NCI-H226 (cell line): ENCODE measurements at regions not wholly inside any gene's neighbourhood (a gene's known extent, or its start where the extent isn't known, plus 50 kb on each side); places are given as distances from the start of the nearest gene placed in this dataset.

Source experiments
- DNase-seq: peaks from one replicate; pipeline ENCODE4 v3.0.0-alpha.2; 2015

DNA sequence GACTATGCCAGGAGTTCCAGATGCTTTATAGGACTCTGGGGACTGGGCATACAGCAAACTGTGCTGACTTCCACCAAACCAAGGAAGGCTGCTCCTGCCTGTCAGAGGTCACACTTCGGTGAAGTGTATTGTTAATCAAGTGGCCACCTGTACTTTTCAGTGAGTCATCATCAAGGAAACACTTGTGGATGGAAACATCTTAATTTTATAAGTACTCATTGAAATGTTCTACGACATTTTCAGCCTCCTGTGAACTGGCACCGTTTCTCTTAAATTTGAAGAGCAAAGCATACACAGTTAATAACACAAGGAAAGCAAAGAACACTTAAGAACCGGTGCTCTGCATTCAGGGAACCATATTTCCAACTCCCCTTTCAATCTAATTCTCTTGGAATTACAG lies 801.7 kb upstream of the DPPA4 start:
- no peak for DNase-seq

DNA sequence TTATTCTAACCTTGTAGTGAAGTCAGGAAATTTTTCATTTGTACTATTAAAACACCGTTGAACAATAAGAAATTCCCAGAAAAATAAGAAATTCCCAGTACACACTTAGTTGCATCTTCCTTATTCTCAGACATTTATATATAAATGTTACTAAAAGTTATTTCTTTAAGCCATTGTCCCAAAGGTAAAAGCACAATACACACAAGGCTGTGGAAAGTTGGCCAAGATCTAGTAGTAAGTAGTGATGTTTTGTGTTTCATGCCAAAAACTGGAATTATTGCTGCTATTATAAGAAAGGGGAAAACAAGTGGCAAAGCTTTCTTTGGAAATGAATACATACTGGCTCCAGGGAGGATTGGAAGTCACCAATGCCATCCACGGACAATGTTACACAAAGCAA lies 802.5 kb upstream of the DPPA4 start:
- DNase-seq = no peak

GRCh38 chr3:110149763-110150162 lies 812.4 kb upstream of the DPPA4 start:
- peak; percentile 43 for DNase-seq

- no peak for DNase-seq
These were observed 819.9 kb upstream of the DPPA4 start for GRCh38 chr3:110157221-110157620.

GRCh38 chr3:110164632-110165369 lies 827.5 kb upstream of the DPPA4 start:
- no peak for DNase-seq

GRCh38 chr3:110165370-110165743 lies 828.0 kb upstream of the DPPA4 start:
- no peak for DNase-seq

DNA sequence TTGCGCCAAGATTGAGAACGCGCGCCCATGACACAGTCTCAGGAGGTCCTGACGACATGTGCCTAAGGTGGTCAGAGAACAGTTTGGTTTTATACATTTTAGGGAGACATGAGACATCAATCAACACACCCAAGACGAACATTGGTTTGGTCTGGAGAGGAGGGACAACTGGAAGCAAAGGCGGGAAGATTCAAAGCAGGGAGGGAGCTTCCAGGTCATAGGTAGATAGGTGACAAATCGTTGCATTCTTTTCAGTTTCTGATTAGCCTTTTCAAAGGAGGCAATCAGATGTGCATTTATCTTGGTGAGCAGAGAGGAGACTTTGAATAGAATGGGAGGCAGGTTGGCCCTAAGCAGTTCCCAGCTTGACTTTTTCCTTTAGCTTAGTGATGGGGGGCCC lies 828.4 kb upstream of the DPPA4 start:
- no peak for DNase-seq

DNA sequence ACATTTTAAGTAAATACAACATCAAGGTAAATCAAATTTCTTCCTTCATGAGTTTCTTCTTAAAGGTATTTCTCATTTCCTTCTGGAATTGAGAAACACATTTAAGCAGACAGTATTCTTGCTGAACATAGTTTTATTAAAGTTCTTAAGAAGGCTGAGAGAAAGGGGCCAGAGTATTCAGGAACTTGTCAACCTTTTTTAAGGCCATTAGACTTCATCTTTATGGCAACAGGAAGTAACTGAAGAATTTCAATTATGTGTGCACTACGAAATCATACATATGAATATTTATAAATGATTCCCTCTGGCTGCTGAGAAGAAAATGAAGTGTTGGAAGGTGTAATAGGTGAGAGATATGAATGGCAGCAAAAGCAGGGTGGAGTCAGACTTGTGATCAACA lies 829.4 kb upstream of the DPPA4 start:
- DNase-seq = no peak

DNA sequence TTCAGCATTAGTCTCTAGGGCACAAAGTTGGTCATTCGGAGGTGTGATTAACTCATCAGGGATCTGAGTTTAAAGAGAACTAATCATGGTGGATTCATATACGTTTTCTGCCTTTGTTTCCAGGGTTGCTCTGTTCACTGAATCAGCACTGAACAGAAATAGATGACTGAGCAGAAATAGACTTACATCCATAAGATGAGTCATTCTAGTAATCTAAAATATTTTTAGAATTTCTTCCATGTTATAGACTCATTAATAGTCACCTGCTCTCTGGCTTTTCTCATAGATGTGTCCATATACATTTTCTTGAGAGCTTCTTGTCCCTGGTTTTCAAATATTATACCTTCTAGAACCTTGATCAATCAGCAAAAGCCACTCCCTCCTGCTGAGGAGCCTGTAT lies 837.6 kb upstream of the DPPA4 start:
- no peak for DNase-seq

- no peak for DNase-seq
These were observed 841.6 kb upstream of the DPPA4 start for GRCh38 chr3:110178965-110179364.

GRCh38 chr3:110180733-110181132 lies 843.4 kb upstream of the DPPA4 start:
- DNase-seq = no peak

DNA sequence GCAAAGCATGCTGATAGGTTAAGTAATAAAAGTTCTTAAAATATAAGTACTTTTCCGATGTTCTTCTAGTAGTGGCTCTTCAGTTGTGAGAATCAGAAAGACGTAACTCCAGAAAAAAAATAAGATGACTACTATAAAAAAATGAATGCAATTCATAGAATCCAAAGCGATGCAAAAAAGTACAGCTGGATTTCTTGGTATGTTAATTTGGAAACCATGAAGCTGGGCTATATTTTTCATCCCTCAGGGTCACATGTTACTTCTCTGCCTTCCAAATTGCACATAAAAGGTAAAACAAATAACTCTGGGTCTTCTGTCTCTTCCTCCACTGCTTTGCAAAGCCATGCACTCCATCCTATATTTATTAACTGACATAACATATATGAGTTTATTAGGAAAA lies 843.9 kb upstream of the DPPA4 start:
- DNase-seq = no peak

GRCh38 chr3:110184536-110184935 lies 847.2 kb upstream of the DPPA4 start:
- no peak for DNase-seq

- peak; percentile 48 for DNase-seq
These were observed 855.7 kb upstream of the DPPA4 start for GRCh38 chr3:110193074-110193473.

DNA sequence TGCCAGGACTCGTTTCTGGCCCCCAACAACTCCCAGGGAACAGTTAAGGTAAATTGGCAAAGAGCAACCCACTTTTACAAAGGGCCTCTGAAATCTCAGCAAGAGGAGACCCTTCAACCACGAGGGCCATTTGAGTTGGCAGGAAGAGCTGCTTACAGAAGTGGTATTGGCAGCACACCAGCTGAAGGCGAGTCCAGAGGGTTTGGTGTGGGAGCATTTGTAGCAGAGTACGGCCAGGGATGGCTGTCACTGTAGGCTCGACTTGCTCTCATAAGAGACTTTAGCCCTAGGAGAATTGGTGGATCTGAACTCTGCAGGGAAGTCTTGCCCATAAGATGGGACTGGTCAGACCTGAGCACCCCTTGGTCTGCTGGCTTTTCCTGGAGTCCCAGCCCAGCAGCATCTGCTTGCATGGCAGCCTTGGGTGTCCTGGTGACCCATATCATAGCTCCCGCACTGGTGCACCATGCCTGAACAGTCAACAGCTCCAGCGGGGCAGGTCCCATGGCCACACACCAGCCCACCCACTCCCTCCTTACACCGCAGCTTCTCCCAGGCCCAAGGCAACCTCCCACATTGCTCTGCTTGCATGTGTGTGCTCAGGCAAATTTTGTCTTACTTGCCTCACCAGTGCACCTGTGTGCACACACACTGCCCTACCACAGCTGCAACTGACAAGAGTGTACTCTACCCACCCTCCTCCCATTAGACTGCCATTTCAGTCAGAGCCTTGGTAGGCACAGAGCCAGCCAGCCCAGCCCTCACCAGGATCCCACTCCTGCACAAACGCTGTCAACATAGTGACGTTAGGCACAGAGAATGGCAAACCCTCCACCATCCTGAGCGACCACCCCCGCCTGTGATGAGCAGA lies 861.6 kb upstream of the DPPA4 start:
- no peak for DNase-seq

- no peak for DNase-seq
These were observed 862.2 kb upstream of the DPPA4 start for GRCh38 chr3:110199588-110199943.

DNA sequence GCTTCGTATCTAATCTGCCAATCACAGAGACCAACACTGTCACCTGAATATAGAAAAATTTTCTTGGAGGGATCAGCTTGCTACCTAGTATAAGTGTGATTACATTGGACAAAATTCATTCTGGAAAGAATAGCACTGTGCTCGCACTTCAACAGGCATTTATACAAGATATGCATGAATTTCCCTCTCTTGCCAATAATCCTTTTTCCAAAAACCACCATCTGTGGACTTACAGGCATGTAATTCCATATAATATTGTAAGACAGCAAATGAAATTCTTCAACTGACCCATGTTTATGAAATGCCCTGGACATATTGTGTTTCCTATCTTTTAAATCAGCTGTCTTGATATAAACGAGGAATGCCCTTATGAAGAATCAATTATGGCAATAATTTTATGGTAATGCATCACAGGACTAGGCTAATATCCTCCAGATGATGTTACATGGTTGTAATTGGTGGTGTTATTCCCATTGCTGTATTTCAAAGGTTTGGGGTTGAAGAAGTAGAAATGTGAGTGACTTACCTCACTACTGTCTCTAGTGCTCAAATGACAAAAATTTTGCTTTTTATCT lies 861.4 kb upstream of the NECTIN3 start:
- DNase-seq = no peak

DNA sequence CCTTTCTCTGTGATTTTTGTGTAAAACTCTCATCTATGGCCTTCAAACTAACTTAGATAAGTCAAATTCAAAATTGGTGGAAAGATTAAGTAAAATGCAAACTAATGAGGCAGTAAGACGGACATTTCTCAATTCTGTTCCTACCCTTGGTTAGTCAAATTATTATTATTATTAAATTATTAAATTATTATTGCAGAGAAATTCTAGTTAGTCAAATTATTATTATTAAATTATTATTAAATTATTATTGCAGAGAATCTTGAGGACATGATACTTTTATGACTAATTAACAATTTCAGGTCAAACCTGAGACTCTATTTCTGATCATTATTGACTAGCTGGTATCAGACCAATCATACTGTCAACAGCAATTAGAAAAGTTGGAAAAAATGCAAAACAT lies 845.0 kb upstream of the NECTIN3 start:
- no peak for DNase-seq

DNA sequence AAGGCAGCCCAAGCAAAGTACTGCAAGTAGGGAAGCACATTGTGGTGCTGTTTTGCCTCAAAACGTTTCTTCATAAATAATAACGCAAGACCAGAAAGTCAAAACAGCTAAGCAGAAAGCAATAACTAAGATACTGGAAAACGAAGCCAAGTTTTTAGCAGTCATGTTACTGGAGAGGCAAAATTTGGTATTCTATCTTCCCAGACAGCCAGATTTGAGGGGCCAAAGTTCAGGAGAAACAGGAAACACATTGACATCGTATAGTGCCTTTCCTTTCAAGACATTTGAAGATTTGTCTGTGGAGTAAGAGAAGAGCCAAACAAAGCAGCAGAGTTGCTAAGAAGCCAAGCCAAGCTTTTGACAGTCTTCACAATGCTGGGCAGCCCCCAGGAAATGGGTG lies 843.6 kb upstream of the NECTIN3 start:
- no peak for DNase-seq

DNA sequence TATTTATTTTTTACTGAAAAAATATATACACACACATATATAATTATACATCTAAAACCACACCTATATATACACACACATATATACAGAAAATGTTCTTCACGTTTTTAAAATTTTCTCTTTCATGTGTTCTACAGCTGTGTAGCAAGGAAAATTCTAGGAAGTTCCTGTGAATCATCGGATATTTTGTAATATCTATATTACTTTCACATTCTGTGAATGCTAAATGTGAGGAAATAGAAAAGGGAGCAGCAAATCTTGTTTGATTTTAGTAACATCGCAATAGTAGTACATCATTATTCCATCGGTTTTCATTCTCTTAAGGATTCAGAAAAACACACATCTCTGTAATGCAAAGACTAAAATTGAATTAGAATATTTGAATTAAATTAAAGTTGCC lies 836.8 kb upstream of the NECTIN3 start:
- DNase-seq = no peak

DNA sequence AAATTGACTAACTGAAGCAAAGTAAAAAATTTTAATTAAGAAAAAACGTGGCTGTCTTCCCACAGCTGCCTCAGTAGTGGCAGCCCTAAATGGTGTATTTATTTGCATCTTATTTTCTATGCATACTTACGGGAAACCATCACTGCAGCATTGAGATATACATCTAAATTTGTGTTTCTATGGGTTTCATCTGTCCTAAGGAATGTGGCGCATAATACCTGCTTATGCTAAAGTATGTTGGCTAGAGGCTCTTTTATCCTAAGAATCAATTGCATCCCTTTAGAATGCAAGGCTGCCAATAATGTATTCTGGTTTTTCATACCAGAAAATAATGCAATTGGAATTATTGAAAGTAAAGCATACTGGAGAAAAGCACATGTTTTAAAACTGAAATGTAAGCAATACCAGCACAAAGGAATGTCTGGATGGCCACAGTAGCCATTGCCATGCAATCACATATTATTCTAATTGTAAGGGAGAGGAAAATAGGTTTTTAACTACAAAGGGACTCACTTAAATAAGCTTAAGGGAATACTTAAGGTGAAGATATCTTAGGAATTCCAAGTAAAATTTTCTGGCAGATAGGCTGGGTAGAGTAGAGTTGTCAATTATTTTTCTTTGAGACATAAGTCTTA lies 834.5 kb upstream of the NECTIN3 start:
- DNase-seq = no peak

GRCh38 chr3:110243081-110243480 lies 828.5 kb upstream of the NECTIN3 start:
- peak; percentile 32 for DNase-seq

GRCh38 chr3:110246796-110247376 lies 824.7 kb upstream of the NECTIN3 start:
- peak; percentile 8 for DNase-seq
